HepG2 (cell line): ENCODE measurements at regions not wholly inside any gene's neighbourhood (a gene's known extent, or its start where the extent isn't known, plus 50 kb on each side); places are given as distances from the start of the nearest gene placed in this dataset.

Experiments used
- BRF2 ChIP-seq: sonication (generic); formaldehyde crosslinking; IDR thresholded peaks from 2 replicates; pipeline ENCODE4 v1.8.1; 2022; ENCODE audit warnings: mild to moderate bottlenecking, missing genetic modification reagents
- CENPX ChIP-seq: sonication (generic); formaldehyde crosslinking; IDR thresholded peaks from 2 replicates; pipeline ENCODE4 v1.9.0; 2021; ENCODE audit warnings: mild to moderate bottlenecking, missing genetic modification reagents, moderate library complexity
- HDAC6 ChIP-seq: fragments of 200-600 bp; sonication (generic); IDR thresholded peaks from 2 replicates; pipeline ENCODE4 v1.7.0; 2017; ENCODE audit warnings: mild to moderate bottlenecking, antibody characterized with exemption, low read length, low read depth
- JDP2 ChIP-seq: sonication (generic); formaldehyde crosslinking; IDR thresholded peaks from 2 replicates; pipeline ENCODE4 v1.8.1; 2022; ENCODE audit warnings: missing genetic modification reagents, borderline replicate concordance
- KIAA2018 ChIP-seq: sonication (generic); formaldehyde crosslinking; IDR thresholded peaks from 2 replicates; pipeline ENCODE4 v1.5.0; 2020; ENCODE audit warnings: mild to moderate bottlenecking, missing genetic modification reagents, borderline replicate concordance
- MTF1 ChIP-seq: sonication (generic); formaldehyde crosslinking; IDR thresholded peaks from 2 replicates; pipeline ENCODE4 v1.5.0; 2020; ENCODE audit warnings: missing genetic modification reagents
- POGK ChIP-seq: sonication (generic); formaldehyde crosslinking; conservative IDR thresholded peaks from 2 replicates; pipeline ENCODE4 v1.8.0; 2022; ENCODE audit warnings: mild to moderate bottlenecking, moderate library complexity, missing genetic modification reagents
- RXRB ChIP-seq: IDR thresholded peaks from 2 replicates; pipeline ENCODE4 v1.6.1; 2016; ENCODE audit warnings: borderline replicate concordance, missing genetic modification reagents, missing compliant biosample characterization
- SMC3 ChIP-seq: IDR thresholded peaks from 2 replicates; pipeline ENCODE4 v1.6.1; 2011; ENCODE audit warnings: low read length, improper control_type of control experiment
- SOX5 ChIP-seq: IDR thresholded peaks from 2 replicates; pipeline ENCODE4 v1.6.1; 2016; ENCODE audit warnings: borderline replicate concordance
- TAF15 ChIP-seq: fragments of 200-400 bp; formaldehyde crosslinking; IDR thresholded peaks from one replicate; pipeline ENCODE4 v1.6.1; 2018; ENCODE audit warnings: mild to moderate bottlenecking, low read depth, low read length; ENCODE audit not compliant: poor library complexity, severe bottlenecking
- THYN1 ChIP-seq: sonication (generic); formaldehyde crosslinking; IDR thresholded peaks from 2 replicates; pipeline ENCODE4 v1.8.1; 2023; ENCODE audit warnings: low read depth, mild to moderate bottlenecking, moderate library complexity, missing genetic modification reagents, borderline replicate concordance
- ZNF121 ChIP-seq: sonication (generic); formaldehyde crosslinking; IDR thresholded peaks from 2 replicates; pipeline ENCODE4 v1.5.0; 2020; ENCODE audit warnings: mild to moderate bottlenecking, missing genetic modification reagents
- ZNF335 ChIP-seq: sonication (generic); formaldehyde crosslinking; IDR thresholded peaks from 2 replicates; pipeline ENCODE4 v1.4.0; 2020; ENCODE audit warnings: missing genetic modification reagents
- ZNF460 ChIP-seq: sonication (generic); formaldehyde crosslinking; IDR thresholded peaks from 2 replicates; pipeline ENCODE4 v1.5.1; 2020; ENCODE audit warnings: missing genetic modification reagents, mild to moderate bottlenecking, borderline replicate concordance
- ZNF713 ChIP-seq: sonication (generic); formaldehyde crosslinking; IDR thresholded peaks from 2 replicates; pipeline ENCODE4 v1.4.0; 2020; ENCODE audit warnings: mild to moderate bottlenecking, missing genetic modification reagents
- ZNF800 ChIP-seq: sonication (generic); formaldehyde crosslinking; IDR thresholded peaks from 2 replicates; pipeline ENCODE4 v1.4.0; 2020; ENCODE audit warnings: missing genetic modification reagents

- TF ChIP-seq KIAA2018 (no peak), ZNF121 (CRISPR knock-in tag) (no peak), ZNF460 (CRISPR knock-in tag) (no peak), RXRB (CRISPR knock-in tag) (no peak), SMC3 (peak; percentile 9; the same call in 1 of the 2 replicates), ZNF800 (CRISPR knock-in tag) (no peak), HDAC6 (no peak), MTF1 (no peak), JDP2 (CRISPR knock-in tag) (no peak), CENPX (CRISPR knock-in tag) (no peak), BRF2 (CRISPR knock-in tag) (no peak), TAF15 (no peak), ZNF335 (CRISPR knock-in tag) (no peak), POGK (CRISPR knock-in tag) (no peak), ZNF713 (no peak), SOX5 (CRISPR knock-in tag) (peak; percentile 36; the same call in 1 of the 2 replicates), THYN1 (no peak)
These were observed 343.1 kb downstream of the WDR72 start (continued) for GRCh38 chr15:53416219-53416940.
